H4 (cell line): ENCODE measurements at regions not wholly inside any gene's neighbourhood (a gene's known extent, or its start where the extent isn't known, plus 50 kb on each side); places are given as distances from the start of the nearest gene placed in this dataset.
A peak's percentile ranks its signal among the peaks of the same experiment; 100 is the strongest.
"Not testable (repeated sequence)": the region's sequence is repeated elsewhere in the genome, so short reads cannot be mapped to it uniquely, and the experiment has no call there.

Source experiments
- DNase-seq: peaks from one replicate; pipeline ENCODE4 v3.0.0-alpha.2; 2015; ENCODE audit warnings: low spot score

DNA sequence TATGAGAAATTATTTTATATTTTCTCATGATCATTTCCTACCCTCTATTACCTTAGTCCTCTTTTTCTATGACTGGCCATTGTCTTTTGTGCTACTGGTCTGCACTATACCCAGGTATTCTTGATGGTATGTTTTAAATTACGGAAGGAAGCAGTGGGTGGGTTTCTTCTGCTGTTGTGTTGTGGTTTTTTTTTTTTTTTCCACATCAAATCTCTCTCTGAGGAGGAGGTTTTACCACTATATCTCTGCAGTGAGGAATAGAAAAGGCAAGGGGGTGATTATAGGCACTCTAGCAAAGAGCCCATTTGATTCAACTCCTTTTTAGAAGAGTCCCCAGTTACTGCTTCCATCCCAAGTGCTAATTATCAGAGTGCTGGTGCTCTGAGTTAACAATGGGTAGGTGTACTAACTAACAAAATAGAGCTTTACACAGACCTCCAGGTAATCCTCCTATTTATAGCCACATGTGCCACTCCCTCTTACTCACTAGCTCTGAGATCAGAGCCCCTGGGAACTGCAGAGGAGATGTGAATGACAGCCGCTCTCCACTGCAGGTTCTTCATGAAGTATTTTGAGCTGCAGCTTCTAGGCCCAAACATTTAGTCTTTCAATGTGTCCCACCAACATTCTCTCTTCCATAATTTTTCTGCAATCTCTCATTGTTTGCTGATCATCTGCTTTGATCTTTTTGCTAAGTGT is 301.6 kb upstream of the GULP1 start:
- no peak for DNase-seq

- no peak for DNase-seq
Measured at GRCh38 chr2:187991389-187991788, 300.3 kb upstream of the GULP1 start.

- DNase-seq, result peak; percentile 9
Measured at GRCh38 chr2:187994464-187995331, 297.0 kb upstream of the GULP1 start.

GRCh38 chr2:187995556-187995955 is 296.1 kb upstream of the GULP1 start:
- DNase-seq, result no peak

- no peak for DNase-seq
Measured at GRCh38 chr2:187996630-187997029, 295.0 kb upstream of the GULP1 start.

GRCh38 chr2:188000189-188000588 is 291.5 kb upstream of the GULP1 start:
- DNase-seq, result no peak

GRCh38 chr2:188003800-188004199 is 287.9 kb upstream of the GULP1 start:
- DNase-seq, result no peak

DNA sequence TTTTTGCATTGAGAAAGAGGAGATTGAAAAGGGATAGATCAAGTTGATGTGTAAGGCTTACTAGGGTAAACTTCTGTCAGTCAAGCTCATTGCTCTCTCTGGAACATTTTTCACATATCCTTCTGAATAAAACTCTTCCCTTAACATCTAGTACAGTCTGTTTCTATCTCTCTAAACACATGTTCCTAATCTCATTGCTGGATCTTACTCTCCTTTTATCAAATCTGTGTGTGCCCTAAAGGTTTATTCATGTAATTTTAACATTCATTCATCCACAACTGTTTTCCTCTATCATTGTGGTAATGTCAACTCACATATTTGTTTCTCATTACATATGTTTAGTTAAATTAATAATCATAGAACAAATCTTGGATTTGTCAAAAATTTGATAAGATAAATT is 277.9 kb upstream of the GULP1 start:
- no peak for DNase-seq

- no peak for DNase-seq
Measured at GRCh38 chr2:188016917-188017316, 274.8 kb upstream of the GULP1 start.

- no peak for DNase-seq
Measured at GRCh38 chr2:188022389-188022788, 269.3 kb upstream of the GULP1 start.

- no peak for DNase-seq
Measured at GRCh38 chr2:188023035-188023434, 268.6 kb upstream of the GULP1 start.

DNA sequence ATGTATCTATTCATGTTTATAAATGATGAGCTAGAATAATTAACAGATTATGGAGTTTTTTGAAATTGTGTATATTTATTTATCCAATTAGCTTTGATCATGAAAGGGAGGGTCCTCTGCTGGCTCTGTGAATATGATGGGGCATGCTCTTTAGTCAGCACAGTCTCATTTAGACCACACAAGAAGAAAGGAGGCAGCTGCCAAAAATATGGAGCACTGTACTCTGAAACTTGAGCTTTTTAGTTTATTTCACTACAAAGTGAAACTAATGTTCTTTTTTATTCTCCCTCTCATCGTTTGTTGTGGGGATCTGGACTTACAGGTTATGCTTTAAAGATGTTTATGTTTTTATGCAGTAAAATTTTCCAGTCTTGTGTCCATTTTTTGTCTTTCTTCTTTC is 266.9 kb upstream of the GULP1 start:
- DNase-seq, result peak; percentile 18

- no peak for DNase-seq
Measured at GRCh38 chr2:188028739-188029138, 262.9 kb upstream of the GULP1 start.

DNA sequence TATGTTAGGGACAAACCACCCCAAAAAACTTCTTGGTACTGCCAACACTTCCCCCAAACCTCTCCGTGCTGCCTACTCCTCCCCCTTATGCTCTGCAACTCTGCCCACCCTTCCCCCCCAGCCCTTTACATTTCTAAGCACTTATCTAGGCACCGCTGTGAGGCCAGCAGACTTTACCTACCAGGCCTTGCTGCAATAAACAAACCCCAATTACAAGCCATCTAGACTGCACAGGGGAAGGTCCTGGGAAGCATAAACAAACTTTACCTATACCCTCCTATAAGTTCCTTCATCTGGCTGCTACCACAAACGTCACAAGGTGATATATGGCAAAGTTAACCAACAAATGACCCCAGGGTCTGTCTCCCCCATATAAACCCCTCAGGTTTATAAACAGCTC is 259.4 kb upstream of the GULP1 start:
- no peak for DNase-seq

GRCh38 chr2:188032786-188033185 is 258.9 kb upstream of the GULP1 start:
- no peak for DNase-seq

DNA sequence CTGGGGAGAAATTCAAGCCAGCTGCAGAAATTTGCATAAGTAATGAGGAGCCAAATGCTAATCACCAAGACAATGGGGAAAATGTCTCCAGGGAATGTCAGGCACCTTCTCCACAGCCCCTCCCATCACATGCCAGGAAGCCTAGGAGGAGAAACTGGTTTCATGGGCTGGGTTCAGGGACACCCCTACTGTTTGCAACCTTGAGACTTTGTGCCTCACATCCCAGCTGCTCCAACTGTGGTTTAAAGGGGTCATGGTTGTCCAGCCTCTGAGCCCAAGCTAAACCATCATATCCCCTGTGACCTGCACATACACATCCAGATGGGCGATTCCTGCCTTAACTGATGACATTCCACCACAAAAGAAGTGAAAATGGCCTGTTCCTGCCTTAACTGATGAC is 258.4 kb upstream of the GULP1 start:
- DNase-seq, result not testable (repeated sequence)

DNA sequence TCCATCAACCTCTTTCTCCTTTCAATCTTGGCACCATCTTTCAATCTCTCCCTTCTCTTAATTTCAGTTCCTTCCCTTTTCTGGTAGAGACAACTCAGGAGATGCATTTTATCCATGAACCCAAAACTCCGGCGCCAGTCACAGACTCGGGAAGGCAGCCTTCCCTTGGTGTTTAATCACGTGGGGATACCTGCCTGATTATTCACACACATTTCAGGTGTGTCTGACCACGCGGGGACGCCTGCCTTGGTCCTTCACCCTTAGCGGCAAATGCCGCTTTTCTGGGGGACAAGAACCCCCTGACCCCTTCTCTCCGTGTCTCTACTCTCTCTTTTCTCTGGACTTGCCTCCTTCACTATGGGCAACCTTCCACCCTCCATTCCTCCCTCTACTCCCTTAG is 257.6 kb upstream of the GULP1 start:
- not testable (repeated sequence) for DNase-seq

DNA sequence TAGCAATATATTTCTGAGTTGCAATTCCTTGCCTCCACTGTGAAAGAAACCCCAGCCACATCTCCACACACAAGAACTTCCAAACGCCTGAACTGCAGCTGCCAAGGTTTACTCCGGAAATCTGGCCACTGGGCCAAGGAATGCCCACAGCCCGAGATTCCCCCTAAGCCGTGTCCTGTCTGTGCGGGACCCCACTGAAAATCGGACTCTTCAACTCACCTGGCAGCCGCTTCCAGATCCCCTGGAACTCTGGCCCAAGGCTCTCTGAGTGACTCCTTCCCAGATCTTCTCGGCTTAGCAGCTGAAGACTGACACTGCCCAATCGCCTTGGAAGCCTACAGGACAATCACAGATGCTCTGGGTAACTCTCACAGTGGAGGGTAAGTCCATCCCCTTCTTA is 256.3 kb upstream of the GULP1 start:
- DNase-seq, result not testable (repeated sequence)

GRCh38 chr2:188036786-188037185 is 254.9 kb upstream of the GULP1 start:
- not testable (repeated sequence) for DNase-seq

- no peak for DNase-seq
Measured at GRCh38 chr2:188039307-188039706, 252.4 kb upstream of the GULP1 start.

- DNase-seq, result peak; percentile 53
Measured at GRCh38 chr2:188042412-188042811, 249.3 kb upstream of the GULP1 start.

DNA sequence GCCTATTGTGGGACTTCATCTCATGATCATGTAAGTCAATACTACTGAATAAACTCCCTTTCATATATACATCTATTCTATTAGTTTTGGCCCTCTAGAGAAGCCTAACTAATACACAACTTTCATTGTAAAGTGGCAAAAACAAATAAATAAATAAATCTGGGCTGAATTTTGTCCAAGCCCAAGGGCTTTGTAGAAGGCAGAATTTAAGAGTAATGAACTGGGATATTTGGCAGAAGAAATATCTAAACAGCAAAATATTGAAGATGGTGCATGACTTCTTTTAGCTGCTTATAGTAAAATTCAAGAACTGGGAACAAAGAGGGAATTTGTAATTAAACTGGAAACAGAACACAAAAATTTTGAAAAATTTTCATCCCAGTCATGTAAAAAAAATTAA is 246.7 kb upstream of the GULP1 start:
- DNase-seq, result no peak

DNA sequence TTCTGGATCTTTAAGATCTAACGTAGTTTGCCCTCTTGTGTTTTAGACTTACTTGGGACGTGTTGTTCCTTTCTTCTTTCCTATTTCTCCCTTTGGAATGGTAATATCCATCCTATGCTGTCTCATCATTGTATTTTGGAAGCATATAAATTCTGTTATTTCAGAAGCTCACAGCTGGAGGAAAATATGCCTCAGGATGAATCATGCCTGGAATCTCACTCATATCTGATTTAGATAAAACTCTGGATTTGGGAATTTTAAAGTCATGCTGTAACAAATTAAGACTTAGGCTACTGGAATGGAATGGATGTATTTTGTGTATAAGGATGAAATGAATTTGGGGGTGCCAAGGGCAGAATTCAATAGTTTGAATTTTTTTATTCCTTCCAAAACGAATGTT is 245.2 kb upstream of the GULP1 start:
- no peak for DNase-seq
